ENCODE measurements at regions not wholly inside any gene's neighbourhood (a gene's known extent, or its start where the extent isn't known, plus 50 kb on each side); places are given as distances from the start of the nearest gene placed in this dataset.

- TF ChIP-seq CTCF (IDR thresholded peaks at IDR 0.05; ENCODE audit: insufficient read depth, low read depth, low read length) (no peak), EZH2 (IDR thresholded peaks at IDR 0.05; ENCODE audit: insufficient read depth, low read length) (no peak)
These were observed 88.7 kb upstream of the TNIK start for GRCh38 chr3:171548917-171549316.

All from astrocyte (in vitro differentiated cells and primary cell).